B cell (primary cell): ENCODE measurements at regions not wholly inside any gene's neighbourhood (a gene's known extent, or its start where the extent isn't known, plus 50 kb on each side); places are given as distances from the start of the nearest gene placed in this dataset.

Experiments
- ATAC-seq: fragments of 200-7000 bp; cut with Tn5 transposase; one replicate; pipeline ENCODE4 v1.10.0; 2021; ENCODE audit warnings: low read depth, mild to moderate bottlenecking, moderate number of reproducible peaks, moderate library complexity
- CTCF ChIA-PET: fragments of 350-600 bp; sonication (Branson Sonifier 250); formaldehyde crosslinking; loops from one replicate; lab custom pipeline; 2021; ENCODE audit warnings: antibody characterized with exemption, inconsistent platforms; lab: Charles Lee
- POLR2A ChIA-PET: fragments of 350-600 bp; sonication (Branson Sonifier 250); formaldehyde crosslinking; loops from one replicate; lab custom pipeline; 2021; ENCODE audit warnings: antibody characterized with exemption; lab: Charles Lee
- DNase-seq: peaks from one replicate; pipeline ENCODE4 v3.0.0; 2013
- H2AFZ ChIP-seq: 2 replicates; pipeline ENCODE4 v1.6.1; 2012; ENCODE audit warnings: mild to moderate bottlenecking, low read depth, low read length; ENCODE audit not compliant: insufficient read depth, poor library complexity, severe bottlenecking
- H3K27ac ChIP-seq, 2 donors: 1 replicate in 1 of 2; 2 replicates in 1 of 2; pipeline ENCODE4 v1.5.1; 2012 to 2013; ENCODE audit warnings: low read length in 2 of 2, mild to moderate bottlenecking in 2 of 2, moderate library complexity in 1 of 2
- H3K27me3 ChIP-seq, 4 experiments: fragments of 200-600 bp in 1 of 4; sonication (generic) in 1 of 4; replicated peaks in 1 of 4; 1 replicate in 2 of 4; 2 replicates in 2 of 4; pipeline versions ENCODE4 v1.6.1 to v1.7.0; 2013 to 2016; ENCODE audit warnings: low read length in 3 of 4, mild to moderate bottlenecking in 2 of 4, mixed read lengths in 1 of 4, moderate library complexity in 1 of 4; ENCODE audit not compliant: insufficient read depth in 4 of 4, control insufficient read depth in 3 of 4; ENCODE audit errors: control extremely low read depth in 1 of 4
- H3K36me3 ChIP-seq, 2 experiments: replicated peaks in 1 of 2; 1 replicate in 1 of 2; 2 replicates in 1 of 2; pipeline versions ENCODE4 v1.6.1 to v1.7.1; 2013; ENCODE audit warnings: low read length in 1 of 2; ENCODE audit not compliant: insufficient read depth in 2 of 2, control insufficient read depth in 1 of 2; ENCODE audit errors: control extremely low read depth in 1 of 2, extremely low read depth in 1 of 2
- H3K4me1 ChIP-seq, 2 donors: fragments of 200-600 bp in 1 of 2; sonication (generic) in 1 of 2; 1 replicate in 1 of 2; 2 replicates in 1 of 2; pipeline versions ENCODE4 v1.5.1 to v1.6.1; 2013 to 2017; ENCODE audit warnings: low read length in 2 of 2; ENCODE audit not compliant: control insufficient read depth in 2 of 2, insufficient read depth in 2 of 2
- H3K4me2 ChIP-seq: replicated peaks from 2 replicates; pipeline ENCODE3; 2012; ENCODE audit warnings: mild to moderate bottlenecking, low read depth, low read length; ENCODE audit not compliant: poor library complexity, severe bottlenecking
- H3K4me3 ChIP-seq, 5 experiments: fragments of 200-600 bp in 1 of 5; sonication (generic) in 1 of 5; 1 replicate in 3 of 5; 2 replicates in 2 of 5; pipeline versions ENCODE4 v1.5.1 to v1.7.0; 2011 to 2016; ENCODE audit warnings: low read length in 4 of 5, mild to moderate bottlenecking in 4 of 5, low read depth in 2 of 5, control low read depth in 1 of 5, moderate library complexity in 1 of 5; ENCODE audit not compliant: insufficient read depth in 1 of 5; ENCODE audit errors: control extremely low read depth in 1 of 5, extremely low read depth in 1 of 5
- H3K79me2 ChIP-seq: fragments of 200-600 bp; sonication (generic); one replicate; pipeline ENCODE4 v1.6.0; 2016; ENCODE audit warnings: low read length; ENCODE audit not compliant: control insufficient read depth, insufficient read depth
- H3K9ac ChIP-seq: fragments of 200-600 bp; sonication (generic); 2 replicates; pipeline ENCODE4 v1.6.1; 2017; ENCODE audit warnings: mild to moderate bottlenecking, low read length, moderate library complexity
- H3K9me3 ChIP-seq, 3 donors: one replicate each; pipeline versions ENCODE4 v1.6.1 to v1.7.1; 2013; ENCODE audit warnings: low read length in 2 of 3; ENCODE audit not compliant: control insufficient read depth in 2 of 3, insufficient read depth in 1 of 3; ENCODE audit errors: control extremely low read depth in 1 of 3
- H4K20me1 ChIP-seq: 2 replicates; pipeline ENCODE4 v1.6.0; 2012; ENCODE audit warnings: mild to moderate bottlenecking, low read length; ENCODE audit not compliant: insufficient read depth, control insufficient read depth, poor library complexity, severe bottlenecking
- H3K27ac Mint-ChIP-seq: one replicate; pipeline ENCODE4 v1.8.0; 2021; ENCODE audit warnings: mixed read lengths
- H3K27me3 Mint-ChIP-seq: one replicate; pipeline ENCODE4 v1.8.0; 2021; ENCODE audit warnings: mixed read lengths
- H3K4me1 Mint-ChIP-seq: one replicate; pipeline ENCODE4 v1.8.0; 2021; ENCODE audit warnings: mixed read lengths
- H3K4me3 Mint-ChIP-seq: one replicate; pipeline ENCODE4 v1.8.0; 2021; ENCODE audit warnings: mixed read lengths
- H3K9me3 Mint-ChIP-seq: one replicate; pipeline ENCODE4 v1.8.0; 2022; ENCODE audit warnings: mixed read lengths; ENCODE audit not compliant: insufficient read depth
- CTCF ChIP-seq: fragments of 200-600 bp; IDR thresholded peaks from one replicate; pipeline ENCODE4 v1.8.0; 2022; ENCODE audit warnings: antibody characterized with exemption, mild to moderate bottlenecking
- EZH2 ChIP-seq: IDR thresholded peaks from 2 replicates; pipeline ENCODE4 v1.6.1; 2012; ENCODE audit warnings: borderline replicate concordance, low read depth, mild to moderate bottlenecking, moderate library complexity, low read length; ENCODE audit not compliant: insufficient read depth, poor library complexity, severe bottlenecking
- WGBS: methylation state at CpG from one replicate; pipeline ENCODE4 v1.1.5; 2013; ENCODE audit warnings: missing lambda C conversion rate; ENCODE audit not compliant: insufficient coverage; 5-methylcytosine and 5-hydroxymethylcytosine counted together
- intact Hi-C: fragments of 100-400 bp; cut with micrococcal nuclease; formaldehyde crosslinking; loops from one replicate; pipeline ENCODE4 v1.10.0; 2022

GRCh38 chr3:99253963-99254355 is 352.5 kb upstream of the DCBLD2 start:
- no peaks in the 10 kb centered on the region for H3K79me2 ChIP-seq
- H3K4me3 ChIP-seq, result no peak overlapping the region
- no peak overlapping the region for H2AFZ ChIP-seq
- intact Hi-C loops, result no loop called here
- Mint-ChIP-seq H3K27me3 (no peaks in the 10 kb centered on the region), H3K27ac (no peak overlapping the region), H3K9me3 (no peaks in the 10 kb centered on the region), H3K4me1 (no peaks in the 10 kb centered on the region), H3K4me3 (no peak overlapping the region)
- WGBS, result 47% methylated on average over 2 of the region's 2 CpGs
- no peak overlapping the region for H3K4me2 ChIP-seq
- TF ChIP-seq EZH2, result no peak
- TF ChIP-seq CTCF, result no peak
- ChIA-PET CTCF (no interaction called here), POLR2A (no interaction called here)
- no peaks in the 10 kb centered on the region for H3K27me3 ChIP-seq
- ATAC-seq (no peak), DNase-seq (no peak)
- H3K4me1 ChIP-seq, result no peaks in the 10 kb centered on the region
- H4K20me1 ChIP-seq, result no peaks in the 10 kb centered on the region
- no peak overlapping the region for H3K9ac ChIP-seq
- no peaks in the 10 kb centered on the region for H3K36me3 ChIP-seq
- no peak overlapping the region for H3K27ac ChIP-seq
- H3K9me3 ChIP-seq, result peaks cover 0 to 3% (median 0%) of the 10 kb centered on the region in 3 donors

- H2AFZ ChIP-seq, result no peak overlapping the region
- H3K79me2 ChIP-seq, result no peaks in the 10 kb centered on the region
- H3K4me3 ChIP-seq, result no peak overlapping the region
- Mint-ChIP-seq H3K4me3 (no peak overlapping the region), H3K4me1 (no peaks in the 10 kb centered on the region), H3K9me3 (no peaks in the 10 kb centered on the region), H3K27me3 (no peaks in the 10 kb centered on the region), H3K27ac (no peak overlapping the region)
- ATAC-seq (no peak), DNase-seq (no peak)
- no peak overlapping the region for H3K4me2 ChIP-seq
- ChIA-PET CTCF (no interaction called here), POLR2A (no interaction called here)
- no peaks in the 10 kb centered on the region for H3K9me3 ChIP-seq
- H3K4me1 ChIP-seq, result no peaks in the 10 kb centered on the region
- H4K20me1 ChIP-seq, result no peaks in the 10 kb centered on the region
- no CpG with 5 or more reads among the region's 1 CpG for WGBS
- intact Hi-C loops, result no loop called here
- no peaks in the 10 kb centered on the region for H3K36me3 ChIP-seq
- H3K9ac ChIP-seq, result no peak overlapping the region
- H3K27ac ChIP-seq, result no peak overlapping the region
- H3K27me3 ChIP-seq, result no peaks in the 10 kb centered on the region
- no peak for TF ChIP-seq CTCF
- TF ChIP-seq EZH2, result no peak
These were observed 349.4 kb upstream of the DCBLD2 start for GRCh38 chr3:99250821-99251355.
